ENCODE measurements at regions not wholly inside any gene's neighbourhood (a gene's known extent, or its start where the extent isn't known, plus 50 kb on each side); places are given as distances from the start of the nearest gene placed in this dataset.

DNA sequence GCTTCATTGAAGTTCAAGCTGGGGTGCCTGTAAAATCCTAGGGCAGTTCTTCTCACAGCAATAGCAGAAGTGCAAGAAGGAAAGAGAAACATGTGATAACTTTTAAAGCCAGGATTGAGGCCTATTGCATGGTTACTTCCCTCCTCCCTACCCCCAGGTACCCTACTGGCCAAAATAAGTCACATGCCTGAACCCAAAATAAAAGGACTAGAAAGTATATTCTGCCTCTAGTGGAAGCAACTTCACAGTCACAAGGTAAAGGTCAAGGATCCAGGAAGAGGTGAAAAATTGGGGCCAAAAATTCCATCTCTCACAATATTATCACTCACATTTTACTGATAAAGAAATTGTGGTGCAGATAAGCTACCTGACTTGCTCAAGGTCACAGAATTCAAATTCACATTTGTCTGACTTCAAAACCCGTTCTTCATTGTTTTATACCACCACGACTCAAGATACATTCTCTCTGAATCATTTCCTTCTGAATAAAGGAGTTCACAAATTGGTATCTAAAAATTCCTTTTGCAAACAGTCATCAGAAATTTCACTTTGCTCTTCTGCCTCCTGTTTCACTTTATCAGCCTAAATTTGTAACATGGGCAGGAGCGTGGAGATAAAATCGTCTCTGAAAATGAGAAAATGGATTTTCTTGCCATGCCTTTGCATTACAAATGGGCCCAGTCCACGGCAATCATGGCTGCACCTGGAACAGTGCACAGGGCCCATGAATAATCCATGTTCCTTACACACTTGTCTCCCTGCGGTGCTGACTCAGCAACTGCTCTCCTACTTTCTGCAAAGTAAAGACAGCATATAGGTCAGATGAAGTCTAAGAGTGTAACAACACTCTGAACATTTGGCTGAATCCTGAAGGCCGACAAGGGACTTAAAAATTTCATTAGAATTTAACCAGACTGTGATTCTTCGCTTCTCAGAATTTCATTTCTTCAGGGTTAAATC lies 485.3 kb upstream of the NFIA start:
- Histone ChIP-seq H3K9me3 (no peaks in the 10 kb centered on the region), H3K4me1 (no peaks in the 10 kb centered on the region), H3K4me3 (ENCODE audit: low read depth, low read length) (no peak overlapping the region), H3K36me3 (no peaks in the 10 kb centered on the region), H3K27me3 (no peaks in the 10 kb centered on the region)
- DNase-seq = no peak
- TF ChIP-seq, protein P1, sequence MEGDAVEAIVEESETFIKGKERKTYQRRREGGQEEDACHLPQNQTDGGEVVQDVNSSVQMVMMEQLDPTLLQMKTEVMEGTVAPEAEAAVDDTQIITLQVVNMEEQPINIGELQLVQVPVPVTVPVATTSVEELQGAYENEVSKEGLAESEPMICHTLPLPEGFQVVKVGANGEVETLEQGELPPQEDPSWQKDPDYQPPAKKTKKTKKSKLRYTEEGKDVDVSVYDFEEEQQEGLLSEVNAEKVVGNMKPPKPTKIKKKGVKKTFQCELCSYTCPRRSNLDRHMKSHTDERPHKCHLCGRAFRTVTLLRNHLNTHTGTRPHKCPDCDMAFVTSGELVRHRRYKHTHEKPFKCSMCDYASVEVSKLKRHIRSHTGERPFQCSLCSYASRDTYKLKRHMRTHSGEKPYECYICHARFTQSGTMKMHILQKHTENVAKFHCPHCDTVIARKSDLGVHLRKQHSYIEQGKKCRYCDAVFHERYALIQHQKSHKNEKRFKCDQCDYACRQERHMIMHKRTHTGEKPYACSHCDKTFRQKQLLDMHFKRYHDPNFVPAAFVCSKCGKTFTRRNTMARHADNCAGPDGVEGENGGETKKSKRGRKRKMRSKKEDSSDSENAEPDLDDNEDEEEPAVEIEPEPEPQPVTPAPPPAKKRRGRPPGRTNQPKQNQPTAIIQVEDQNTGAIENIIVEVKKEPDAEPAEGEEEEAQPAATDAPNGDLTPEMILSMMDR (IDR thresholded peaks at IDR 0.05; ENCODE audit: low read depth, low read length) = no peak

DNA sequence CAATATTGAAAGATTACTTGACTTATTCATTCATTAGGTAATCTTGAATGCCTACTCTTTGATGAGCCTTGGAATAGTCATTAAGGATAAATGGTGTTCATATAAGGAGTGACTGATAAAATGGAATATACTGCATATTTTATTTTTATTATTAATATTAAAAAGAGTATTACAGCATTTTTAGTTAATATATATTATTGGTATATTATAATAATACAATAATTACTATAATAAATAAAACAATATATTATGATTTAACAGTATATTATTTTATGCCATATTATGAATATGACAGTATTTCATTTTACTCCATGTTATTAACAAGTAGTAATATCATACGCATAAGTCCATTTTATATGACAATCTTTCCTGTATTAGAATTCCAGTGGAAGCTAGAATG lies 490.8 kb upstream of the NFIA start:
- H3K4me1 ChIP-seq = no peaks in the 10 kb centered on the region
- no peaks in the 10 kb centered on the region for H3K36me3 ChIP-seq
- no peak overlapping the region for H3K4me3 ChIP-seq (ENCODE audit: low read depth, low read length)
- H3K9me3 ChIP-seq = no peaks in the 10 kb centered on the region
- TF ChIP-seq, protein P1 (IDR thresholded peaks at IDR 0.05; ENCODE audit: low read depth, low read length) = no peak
- no peak for DNase-seq
- no peaks in the 10 kb centered on the region for H3K27me3 ChIP-seq

DNA sequence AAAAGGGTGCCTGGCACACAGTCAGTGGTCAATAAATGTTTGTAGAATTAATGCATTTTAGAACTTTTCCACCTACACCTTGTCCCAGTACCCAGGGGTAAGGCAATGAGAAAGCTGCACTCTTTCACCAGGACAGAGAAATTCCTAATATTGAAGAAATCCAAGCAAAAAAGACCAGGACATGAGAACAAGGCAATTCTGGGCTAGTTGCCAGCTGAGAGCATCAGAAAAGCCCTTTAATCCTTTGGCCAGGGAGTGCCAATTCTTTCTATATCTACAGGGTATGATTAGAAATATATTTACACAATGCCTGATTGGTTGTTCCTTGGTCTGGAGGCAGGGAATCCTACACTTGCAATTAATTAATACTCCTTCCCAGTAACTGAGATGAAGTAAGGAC lies 492.4 kb upstream of the NFIA start:
- DNase-seq = no peak
- H3K4me1 ChIP-seq = no peaks in the 10 kb centered on the region
- TF ChIP-seq, protein P1 (IDR thresholded peaks at IDR 0.05; ENCODE audit: low read depth, low read length) = no peak
- H3K36me3 ChIP-seq = no peaks in the 10 kb centered on the region
- H3K4me3 ChIP-seq (ENCODE audit: low read depth, low read length) = no peak overlapping the region
- H3K27me3 ChIP-seq = no peaks in the 10 kb centered on the region
- H3K9me3 ChIP-seq = no peaks in the 10 kb centered on the region

DNA sequence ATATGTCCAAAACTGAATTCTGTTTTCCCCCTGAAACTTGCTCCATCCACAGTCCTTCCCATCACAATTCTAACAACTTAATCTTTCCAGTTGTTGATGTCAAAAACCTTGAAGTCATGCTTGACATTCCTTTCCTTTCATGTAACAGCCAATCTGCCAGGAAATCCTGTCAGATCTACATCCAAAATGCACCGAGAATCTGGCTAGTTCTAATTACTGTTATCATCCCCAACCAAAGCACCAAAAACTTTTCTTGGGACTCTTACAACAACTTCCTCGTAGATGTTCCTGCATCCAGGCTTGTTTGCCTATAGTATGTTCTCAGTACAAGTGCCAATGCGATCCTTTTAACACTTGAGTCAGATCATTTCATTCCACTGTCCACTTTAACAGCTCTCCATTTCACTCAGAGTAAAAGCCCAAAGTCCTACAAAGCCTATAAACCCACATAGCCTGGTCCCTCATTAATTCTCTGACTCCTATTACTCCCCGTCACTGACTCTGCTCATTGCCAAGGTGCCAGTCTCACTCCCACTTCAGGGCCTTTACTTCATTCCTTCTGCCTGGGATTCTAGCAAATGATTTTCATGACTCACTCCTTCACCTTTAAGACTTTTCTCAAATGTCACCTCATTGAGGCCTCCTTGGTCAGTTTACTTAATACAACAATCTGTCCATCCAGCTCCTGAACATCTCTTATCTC lies 493.2 kb upstream of the NFIA start:
- no peak for DNase-seq
- Histone ChIP-seq H3K4me1 (no peaks in the 10 kb centered on the region), H3K36me3 (no peaks in the 10 kb centered on the region), H3K4me3 (ENCODE audit: low read depth, low read length) (no peak overlapping the region), H3K9me3 (no peaks in the 10 kb centered on the region), H3K27me3 (no peaks in the 10 kb centered on the region)
- TF ChIP-seq, protein P1 (IDR thresholded peaks at IDR 0.05; ENCODE audit: low read depth, low read length) = no peak

DNA sequence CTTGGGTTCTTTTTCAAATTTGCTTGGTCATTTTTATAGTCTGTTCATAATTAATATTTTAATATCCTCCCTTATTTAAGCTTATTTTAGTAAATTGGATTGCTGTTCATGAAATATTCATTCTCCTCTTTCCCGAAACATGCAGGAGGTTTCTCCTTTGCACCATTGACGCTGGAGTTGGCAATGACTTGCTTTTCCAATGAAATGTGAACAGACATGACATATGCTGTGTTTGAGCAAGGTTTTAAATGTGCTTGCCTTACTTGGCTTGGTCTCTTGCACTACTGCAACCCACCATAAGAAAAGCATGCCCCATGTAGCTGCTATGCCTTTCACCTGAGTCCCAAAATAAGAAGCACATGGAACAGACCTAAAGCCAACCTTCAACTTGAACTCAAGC lies 498.0 kb upstream of the NFIA start:
- H3K36me3 ChIP-seq = no peaks in the 10 kb centered on the region

More for the DNA sequence above, 498.0 kb upstream of the NFIA start:
- Histone ChIP-seq H3K4me1 (no peaks in the 10 kb centered on the region), H3K9me3 (no peaks in the 10 kb centered on the region), H3K27me3 (no peaks in the 10 kb centered on the region), H3K4me3 (ENCODE audit: low read depth, low read length) (no peak overlapping the region)
- TF ChIP-seq, protein P1 (IDR thresholded peaks at IDR 0.05; ENCODE audit: low read depth, low read length) = no peak
- no peak for DNase-seq
